ENCODE measurements at regions not wholly inside any gene's neighbourhood (a gene's known extent, or its start where the extent isn't known, plus 50 kb on each side); places are given as distances from the start of the nearest gene placed in this dataset.
"Not testable (repeated sequence)": the region's sequence is repeated elsewhere in the genome, so short reads cannot be mapped to it uniquely, and the experiment has no call there.

GRCh38 chr2:185591276-185591675 is 147.3 kb upstream of the FSIP2 start:
- not testable (repeated sequence) for H4K5ac ChIP-seq (ENCODE audit: low read length); H3K79me1 ChIP-seq (ENCODE audit: low read length); H3K18ac ChIP-seq (ENCODE audit: low read length); H3K79me2 ChIP-seq (ENCODE audit: control insufficient read depth, insufficient read depth, low read length); H3K9ac ChIP-seq (ENCODE audit: low read length); H4K8ac ChIP-seq (ENCODE audit: low read depth, low read length); H3K4me1 ChIP-seq (ENCODE audit: control insufficient read depth, low read depth, low read length); H2BK5ac ChIP-seq (ENCODE audit: low read length); H3K23ac ChIP-seq (ENCODE audit: low read length); H3K56ac ChIP-seq (ENCODE audit: low read length); H3K4me3 ChIP-seq (ENCODE audit: low read length); H3K4me2 ChIP-seq (ENCODE audit: low read length); H2BK120ac ChIP-seq (ENCODE audit: low read depth, low read length); H3K4ac ChIP-seq (ENCODE audit: low read depth, low read length); H2BK15ac ChIP-seq (replicated peaks; ENCODE audit: low read depth); H2AK5ac ChIP-seq (ENCODE audit: low read length); H3K27me3 ChIP-seq (ENCODE audit: insufficient read depth, low read length, poor library complexity); H3K36me3 ChIP-seq (ENCODE audit: control insufficient read depth, insufficient read depth, low read length); DNase-seq; H3K27ac ChIP-seq (ENCODE audit: low read depth, low read length)
- WGBS (ENCODE audit: extremely low coverage, insufficient coverage, low lambda C conversion rate) = no CpG with 5 or more reads among the region's 14 CpGs

DNA sequence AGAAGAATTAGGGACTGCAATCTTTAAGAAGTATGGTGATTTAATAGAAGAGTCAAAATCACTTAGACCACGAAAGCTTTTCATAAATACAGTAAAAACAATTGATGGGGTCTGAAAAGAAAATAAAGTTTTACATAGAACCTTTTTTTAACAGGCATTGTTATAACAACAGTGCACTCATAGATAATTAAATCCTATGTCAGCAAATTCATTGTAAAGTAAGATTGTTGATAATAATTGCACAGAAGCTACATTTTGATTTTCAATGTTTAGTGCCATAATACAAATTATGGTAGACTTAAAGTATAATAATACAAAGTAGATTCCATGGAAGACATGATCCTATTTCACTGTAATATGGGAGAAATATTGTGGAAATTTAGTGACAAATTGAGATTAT is 130.7 kb upstream of the FSIP2 start:
- H3K79me2 ChIP-seq (ENCODE audit: control insufficient read depth, insufficient read depth, low read length) = no peaks in the 10 kb centered on the region
- no peak overlapping the region for H3K23ac ChIP-seq (ENCODE audit: low read length)
- WGBS (ENCODE audit: extremely low coverage, insufficient coverage, low lambda C conversion rate) = no CpG with 5 or more reads among the region's 1 CpG
- no peak overlapping the region for H2BK15ac ChIP-seq (replicated peaks; ENCODE audit: low read depth)
- H3K4ac ChIP-seq (ENCODE audit: low read depth, low read length) = no peak overlapping the region
- H3K4me3 ChIP-seq (ENCODE audit: low read length) = no peak overlapping the region
- no peak for DNase-seq
- no peak overlapping the region for H3K27ac ChIP-seq (ENCODE audit: low read depth, low read length)
- H4K5ac ChIP-seq (ENCODE audit: low read length) = no peak overlapping the region
- no peak overlapping the region for H2BK5ac ChIP-seq (ENCODE audit: low read length)
- no peak overlapping the region for H2AK5ac ChIP-seq (ENCODE audit: low read length)
- no peak overlapping the region for H3K4me2 ChIP-seq (ENCODE audit: low read length)
- H3K56ac ChIP-seq (ENCODE audit: low read length) = no peak overlapping the region
- no peaks in the 10 kb centered on the region for H3K4me1 ChIP-seq (ENCODE audit: control insufficient read depth, low read depth, low read length)
- H3K9ac ChIP-seq (ENCODE audit: low read length) = no peak overlapping the region
- H4K8ac ChIP-seq (ENCODE audit: low read depth, low read length) = no peak overlapping the region
- H2BK120ac ChIP-seq (ENCODE audit: low read depth, low read length) = no peak overlapping the region
- no peaks in the 10 kb centered on the region for H3K27me3 ChIP-seq (ENCODE audit: insufficient read depth, low read length, poor library complexity)
- H3K18ac ChIP-seq (ENCODE audit: low read length) = no peak overlapping the region
- H3K79me1 ChIP-seq (ENCODE audit: low read length) = no peaks in the 10 kb centered on the region
- H3K36me3 ChIP-seq (ENCODE audit: control insufficient read depth, insufficient read depth, low read length) = no peaks in the 10 kb centered on the region

- no peak for DNase-seq
- H3K79me2 ChIP-seq (ENCODE audit: control insufficient read depth, insufficient read depth, low read length) = no peaks in the 10 kb centered on the region
- H3K56ac ChIP-seq (ENCODE audit: low read length) = no peak overlapping the region
- H4K5ac ChIP-seq (ENCODE audit: low read length) = no peak overlapping the region
- H4K8ac ChIP-seq (ENCODE audit: low read depth, low read length) = no peak overlapping the region
- H2BK5ac ChIP-seq (ENCODE audit: low read length) = no peak overlapping the region
- H3K27me3 ChIP-seq (ENCODE audit: insufficient read depth, low read length, poor library complexity) = no peaks in the 10 kb centered on the region
- no peak overlapping the region for H3K18ac ChIP-seq (ENCODE audit: low read length)
- H3K36me3 ChIP-seq (ENCODE audit: control insufficient read depth, insufficient read depth, low read length) = no peaks in the 10 kb centered on the region
- WGBS (ENCODE audit: extremely low coverage, insufficient coverage, low lambda C conversion rate) = no CpG with 5 or more reads among the region's 3 CpGs
- no peaks in the 10 kb centered on the region for H3K79me1 ChIP-seq (ENCODE audit: low read length)
- H3K27ac ChIP-seq (ENCODE audit: low read depth, low read length) = no peak overlapping the region
- no peak overlapping the region for H3K9ac ChIP-seq (ENCODE audit: low read length)
- H2BK15ac ChIP-seq (replicated peaks; ENCODE audit: low read depth) = no peak overlapping the region
- no peak overlapping the region for H2AK5ac ChIP-seq (ENCODE audit: low read length)
- H3K23ac ChIP-seq (ENCODE audit: low read length) = no peak overlapping the region
- no peak overlapping the region for H3K4me3 ChIP-seq (ENCODE audit: low read length)
- H2BK120ac ChIP-seq (ENCODE audit: low read depth, low read length) = no peak overlapping the region
- no peaks in the 10 kb centered on the region for H3K4me1 ChIP-seq (ENCODE audit: control insufficient read depth, low read depth, low read length)
- H3K4ac ChIP-seq (ENCODE audit: low read depth, low read length) = no peak overlapping the region
- H3K4me2 ChIP-seq (ENCODE audit: low read length) = no peak overlapping the region
Observed at GRCh38 chr2:185608799-185609198, 129.8 kb upstream of the FSIP2 start.

DNA sequence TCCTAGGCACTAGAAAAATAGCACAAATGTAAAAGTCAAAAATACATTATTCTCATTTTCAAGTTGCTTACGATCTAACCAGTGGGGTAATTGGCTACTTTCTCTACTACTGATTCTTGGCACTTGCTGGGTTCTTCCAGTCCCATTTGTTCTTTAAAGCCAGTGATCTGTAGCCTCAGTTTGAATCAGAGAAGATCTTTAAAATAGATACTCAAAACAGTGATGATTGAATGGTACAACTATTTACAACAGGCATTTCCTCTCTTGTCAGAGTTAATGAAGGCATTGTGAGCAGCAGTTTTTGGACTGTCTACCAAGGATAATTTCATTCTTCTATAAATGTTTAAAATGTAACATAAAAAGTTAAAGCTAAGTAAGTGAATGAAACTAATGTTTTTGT is 128.3 kb upstream of the FSIP2 start:
- H3K4me3 ChIP-seq (ENCODE audit: low read length) = no peak overlapping the region
- no peak overlapping the region for H2BK5ac ChIP-seq (ENCODE audit: low read length)
- no peaks in the 10 kb centered on the region for H3K79me2 ChIP-seq (ENCODE audit: control insufficient read depth, insufficient read depth, low read length)
- H3K4ac ChIP-seq (ENCODE audit: low read depth, low read length) = no peak overlapping the region
- no peaks in the 10 kb centered on the region for H3K36me3 ChIP-seq (ENCODE audit: control insufficient read depth, insufficient read depth, low read length)
- no peak overlapping the region for H3K56ac ChIP-seq (ENCODE audit: low read length)
- no peaks in the 10 kb centered on the region for H3K4me1 ChIP-seq (ENCODE audit: control insufficient read depth, low read depth, low read length)
- no peak overlapping the region for H2AK5ac ChIP-seq (ENCODE audit: low read length)
- no peak overlapping the region for H3K4me2 ChIP-seq (ENCODE audit: low read length)
- no peak overlapping the region for H2BK15ac ChIP-seq (replicated peaks; ENCODE audit: low read depth)
- no CpG with 5 or more reads among the region's 1 CpG for WGBS (ENCODE audit: extremely low coverage, insufficient coverage, low lambda C conversion rate)
- H3K27ac ChIP-seq (ENCODE audit: low read depth, low read length) = no peak overlapping the region
- no peaks in the 10 kb centered on the region for H3K27me3 ChIP-seq (ENCODE audit: insufficient read depth, low read length, poor library complexity)
- H3K18ac ChIP-seq (ENCODE audit: low read length) = no peak overlapping the region
- no peak overlapping the region for H3K23ac ChIP-seq (ENCODE audit: low read length)
- H3K9ac ChIP-seq (ENCODE audit: low read length) = no peak overlapping the region
- no peak overlapping the region for H2BK120ac ChIP-seq (ENCODE audit: low read depth, low read length)
- peak; percentile 31 for DNase-seq
- H3K79me1 ChIP-seq (ENCODE audit: low read length) = no peaks in the 10 kb centered on the region
- no peak overlapping the region for H4K8ac ChIP-seq (ENCODE audit: low read depth, low read length)
- H4K5ac ChIP-seq (ENCODE audit: low read length) = no peak overlapping the region

- Histone ChIP-seq H2BK120ac (ENCODE audit: low read depth, low read length) (no peak overlapping the region), H3K4me3 (ENCODE audit: low read length) (no peak overlapping the region), H2BK5ac (ENCODE audit: low read length) (no peak overlapping the region), H3K27ac (ENCODE audit: low read depth, low read length) (no peak overlapping the region), H3K4me1 (ENCODE audit: control insufficient read depth, low read depth, low read length) (no peaks in the 10 kb centered on the region), H3K56ac (ENCODE audit: low read length) (no peak overlapping the region), H3K18ac (ENCODE audit: low read length) (no peak overlapping the region), H4K5ac (ENCODE audit: low read length) (no peak overlapping the region), H4K8ac (ENCODE audit: low read depth, low read length) (no peak overlapping the region), H2AK5ac (ENCODE audit: low read length) (no peak overlapping the region), H3K36me3 (ENCODE audit: control insufficient read depth, insufficient read depth, low read length) (no peaks in the 10 kb centered on the region), H3K27me3 (ENCODE audit: insufficient read depth, low read length, poor library complexity) (no peaks in the 10 kb centered on the region), H3K9ac (ENCODE audit: low read length) (no peak overlapping the region), H3K23ac (ENCODE audit: low read length) (no peak overlapping the region), H2BK15ac (replicated peaks; ENCODE audit: low read depth) (no peak overlapping the region), H3K4me2 (ENCODE audit: low read length) (no peak overlapping the region), H3K79me1 (ENCODE audit: low read length) (no peaks in the 10 kb centered on the region), H3K4ac (ENCODE audit: low read depth, low read length) (no peak overlapping the region), H3K79me2 (ENCODE audit: control insufficient read depth, insufficient read depth, low read length) (no peaks in the 10 kb centered on the region)
- peak; percentile 33 for DNase-seq
- WGBS (ENCODE audit: extremely low coverage, insufficient coverage, low lambda C conversion rate) = no CpG with 5 or more reads among the region's 1 CpG
Observed at GRCh38 chr2:185618625-185619024, 120.0 kb upstream of the FSIP2 start.

GRCh38 chr2:185625604-185626003 is 113.0 kb upstream of the FSIP2 start:
- Histone ChIP-seq H2AK5ac (ENCODE audit: low read length) (no peak overlapping the region), H4K8ac (ENCODE audit: low read depth, low read length) (no peak overlapping the region), H3K4me2 (ENCODE audit: low read length) (no peak overlapping the region), H3K9ac (ENCODE audit: low read length) (no peak overlapping the region), H3K23ac (ENCODE audit: low read length) (no peak overlapping the region), H3K79me1 (ENCODE audit: low read length) (no peaks in the 10 kb centered on the region), H3K27ac (ENCODE audit: low read depth, low read length) (no peak overlapping the region), H3K79me2 (ENCODE audit: control insufficient read depth, insufficient read depth, low read length) (no peaks in the 10 kb centered on the region), H2BK15ac (replicated peaks; ENCODE audit: low read depth) (no peak overlapping the region), H3K4me1 (ENCODE audit: control insufficient read depth, low read depth, low read length) (no peaks in the 10 kb centered on the region), H3K4me3 (ENCODE audit: low read length) (no peak overlapping the region), H3K56ac (ENCODE audit: low read length) (no peak overlapping the region), H3K4ac (ENCODE audit: low read depth, low read length) (no peak overlapping the region), H2BK120ac (ENCODE audit: low read depth, low read length) (no peak overlapping the region), H3K18ac (ENCODE audit: low read length) (no peak overlapping the region), H2BK5ac (ENCODE audit: low read length) (no peak overlapping the region), H4K5ac (ENCODE audit: low read length) (no peak overlapping the region), H3K36me3 (ENCODE audit: control insufficient read depth, insufficient read depth, low read length) (no peaks in the 10 kb centered on the region), H3K27me3 (ENCODE audit: insufficient read depth, low read length, poor library complexity) (no peaks in the 10 kb centered on the region)
- WGBS (ENCODE audit: extremely low coverage, insufficient coverage, low lambda C conversion rate) = no CpG with 5 or more reads among the region's 1 CpG
- DNase-seq = peak; percentile 4
